Vagina (tissue), 2 donors: ENCODE measurements at regions not wholly inside any gene's neighbourhood (a gene's known extent, or its start where the extent isn't known, plus 50 kb on each side); places are given as distances from the start of the nearest gene placed in this dataset.

ENCODE experiments used
- DNase-seq, 2 donors: peaks; one replicate each; pipeline ENCODE4 v3.0.0-alpha.2; 2017; ENCODE audit errors: extremely low spot score in 2 of 2
- H3K27ac ChIP-seq: fragments of 200-600 bp; sonication (generic); one replicate; pipeline ENCODE4 v1.5.1; 2019
- H3K27me3 ChIP-seq: fragments of 200-600 bp; sonication (generic); one replicate; pipeline ENCODE4 v1.5.1; 2019
- H3K36me3 ChIP-seq, 2 donors: fragments of 200-600 bp; sonication (generic); one replicate each; pipeline ENCODE4 v1.5.1; 2017 to 2019
- H3K4me1 ChIP-seq: fragments of 200-600 bp; sonication (generic); one replicate; pipeline ENCODE4 v1.5.1; 2019
- H3K4me3 ChIP-seq, 2 donors: fragments of 200-600 bp; sonication (generic); 1 replicate in 1 of 2; 2 replicates in 1 of 2; pipeline ENCODE4 v1.5.1; 2016 to 2019
- H3K9me3 ChIP-seq: fragments of 200-600 bp; sonication (generic); one replicate; pipeline ENCODE4 v1.5.1; 2019
- POLR2A ChIP-seq, 2 donors: fragments of 450-650 bp; IDR thresholded peaks; one replicate each; pipeline ENCODE4 v1.6.1; 2017; ENCODE audit warnings: antibody characterized with exemption in 2 of 2, mild to moderate bottlenecking in 2 of 2, moderate library complexity in 2 of 2
- POLR2AphosphoS5 ChIP-seq, 2 donors: sonication (generic); formaldehyde crosslinking; IDR thresholded peaks; one replicate each; pipeline ENCODE4 v1.9.0; 2017; ENCODE audit warnings: antibody characterized with exemption in 2 of 2, mild to moderate bottlenecking in 2 of 2, low read depth in 1 of 2; ENCODE audit not compliant: insufficient read depth in 1 of 2
- intact Hi-C: fragments of 100-400 bp; cut with DNase I; formaldehyde crosslinking; loops from one replicate; pipeline ENCODE4 v1.15.1; 2023
- TF ChIP-seq, protein P1 (sequence below), 3 experiments: fragments of 450-650 bp in 2 of 3; fragments of 200-600 bp in 1 of 3; sonication (generic) in 1 of 3; IDR thresholded peaks; one replicate each; pipeline ENCODE4 v1.5.1; 2017 to 2019; ENCODE audit warnings: antibody characterized with exemption in 3 of 3, mild to moderate bottlenecking in 2 of 3, moderate library complexity in 2 of 3

DNA sequence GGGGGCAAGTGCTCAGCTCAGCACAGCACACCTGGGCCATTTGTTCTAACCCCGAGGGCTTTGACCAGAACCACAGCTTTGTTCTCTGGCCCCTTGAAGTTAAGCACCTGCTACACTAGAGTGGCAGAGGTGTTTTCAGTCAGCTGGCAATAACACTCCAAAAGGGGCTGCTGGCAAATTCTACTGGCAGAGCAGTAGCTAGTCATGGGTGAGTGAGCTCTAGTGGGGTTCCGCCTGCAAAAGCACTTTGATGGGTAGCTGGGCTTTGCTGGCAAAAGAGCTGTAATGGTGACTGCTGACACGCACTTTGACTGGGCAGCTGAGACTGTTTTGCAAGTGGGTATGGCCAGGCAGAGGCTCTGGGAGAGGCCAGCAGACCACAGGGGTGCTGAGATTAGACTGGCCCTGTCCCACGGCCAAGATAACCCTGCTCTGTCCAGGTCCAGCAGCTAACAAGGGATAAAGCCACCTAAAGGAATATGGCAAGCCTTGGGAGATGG is 65.2 kb upstream of the TENT5D start:
- no peak for TF ChIP-seq POLR2A (IDR thresholded peaks at IDR 0.05)
- no peak for TF ChIP-seq POLR2AphosphoS5 (IDR thresholded peaks at IDR 0.05; ENCODE audit: insufficient read depth in 1 of 2, low read depth in 1 of 2)
- TF ChIP-seq, protein P1, sequence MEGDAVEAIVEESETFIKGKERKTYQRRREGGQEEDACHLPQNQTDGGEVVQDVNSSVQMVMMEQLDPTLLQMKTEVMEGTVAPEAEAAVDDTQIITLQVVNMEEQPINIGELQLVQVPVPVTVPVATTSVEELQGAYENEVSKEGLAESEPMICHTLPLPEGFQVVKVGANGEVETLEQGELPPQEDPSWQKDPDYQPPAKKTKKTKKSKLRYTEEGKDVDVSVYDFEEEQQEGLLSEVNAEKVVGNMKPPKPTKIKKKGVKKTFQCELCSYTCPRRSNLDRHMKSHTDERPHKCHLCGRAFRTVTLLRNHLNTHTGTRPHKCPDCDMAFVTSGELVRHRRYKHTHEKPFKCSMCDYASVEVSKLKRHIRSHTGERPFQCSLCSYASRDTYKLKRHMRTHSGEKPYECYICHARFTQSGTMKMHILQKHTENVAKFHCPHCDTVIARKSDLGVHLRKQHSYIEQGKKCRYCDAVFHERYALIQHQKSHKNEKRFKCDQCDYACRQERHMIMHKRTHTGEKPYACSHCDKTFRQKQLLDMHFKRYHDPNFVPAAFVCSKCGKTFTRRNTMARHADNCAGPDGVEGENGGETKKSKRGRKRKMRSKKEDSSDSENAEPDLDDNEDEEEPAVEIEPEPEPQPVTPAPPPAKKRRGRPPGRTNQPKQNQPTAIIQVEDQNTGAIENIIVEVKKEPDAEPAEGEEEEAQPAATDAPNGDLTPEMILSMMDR (IDR thresholded peaks at IDR 0.05), result no peak
- H3K27ac ChIP-seq, result no peak overlapping the region
- H3K4me3 ChIP-seq, result no peak overlapping the region
- H3K9me3 ChIP-seq, result no peaks in the 10 kb centered on the region
- DNase-seq, result no peak
- H3K36me3 ChIP-seq, result no peaks in the 10 kb centered on the region
- H3K27me3 ChIP-seq, result no peaks in the 10 kb centered on the region
- intact Hi-C loops, result no loop called here
- no peaks in the 10 kb centered on the region for H3K4me1 ChIP-seq
